ENCODE measurements at regions not wholly inside any gene's neighbourhood (a gene's known extent, or its start where the extent isn't known, plus 50 kb on each side); places are given as distances from the start of the nearest gene placed in this dataset.

- peak; percentile 60 for ATAC-seq
- no peak for TF ChIP-seq PATZ1 (CRISPR knock-in tag; IDR thresholded peaks at IDR 0.05; ENCODE audit: borderline replicate concordance)
- TF ChIP-seq OSR1 (CRISPR knock-in tag; IDR thresholded peaks at IDR 0.05), result no peak
- no peak for TF ChIP-seq ZFP3 (CRISPR knock-in tag; IDR thresholded peaks at IDR 0.05)
- no peak for TF ChIP-seq RARB (CRISPR knock-in tag; IDR thresholded peaks at IDR 0.05)
- TF ChIP-seq POU6F1 (CRISPR knock-in tag; IDR thresholded peaks at IDR 0.05; ENCODE audit: borderline replicate concordance, low read depth), result no peak
- TF ChIP-seq CREB5 (CRISPR knock-in tag; IDR thresholded peaks at IDR 0.05; ENCODE audit: low read depth), result no peak
- TF ChIP-seq TSHZ2 (CRISPR knock-in tag; IDR thresholded peaks at IDR 0.05), result no peak
- TF ChIP-seq CSRNP3 (CRISPR knock-in tag; IDR thresholded peaks at IDR 0.05), result no peak
- no peak for TF ChIP-seq ZNF70 (CRISPR knock-in tag; IDR thresholded peaks at IDR 0.05)
- no peak for TF ChIP-seq ESRRG (CRISPR knock-in tag; IDR thresholded peaks at IDR 0.05)
- no peak for TF ChIP-seq GLIS3 (CRISPR knock-in tag; IDR thresholded peaks at IDR 0.05)
- no peak for TF ChIP-seq SNAI2 (CRISPR knock-in tag; IDR thresholded peaks at IDR 0.05)
- no peak for TF ChIP-seq ARNTL (CRISPR knock-in tag; IDR thresholded peaks at IDR 0.05; ENCODE audit: borderline replicate concordance, low read depth)
- TF ChIP-seq PPARA (CRISPR knock-in tag; IDR thresholded peaks at IDR 0.05; ENCODE audit: borderline replicate concordance), result no peak
- TF ChIP-seq TOX (CRISPR knock-in tag; IDR thresholded peaks at IDR 0.05; ENCODE audit: borderline replicate concordance), result no peak
- TF ChIP-seq ZC3H10 (CRISPR knock-in tag; IDR thresholded peaks at IDR 0.05), result no peak
- no peak for TF ChIP-seq ZFP30 (CRISPR knock-in tag; IDR thresholded peaks at IDR 0.05)
- no peak for TF ChIP-seq BACH2 (CRISPR knock-in tag; IDR thresholded peaks at IDR 0.05; ENCODE audit: borderline replicate concordance)
Observed at GRCh38 chr13:34570698-34571353, 371.2 kb upstream of the NBEA start.

- ATAC-seq, result no peak
- TF ChIP-seq ESRRG (CRISPR knock-in tag; IDR thresholded peaks at IDR 0.05) (no peak), TCF4 (CRISPR knock-in tag; IDR thresholded peaks at IDR 0.05; ENCODE audit: borderline replicate concordance) (no peak), BACH2 (CRISPR knock-in tag; IDR thresholded peaks at IDR 0.05; ENCODE audit: borderline replicate concordance) (no peak), CSDC2 (CRISPR knock-in tag; IDR thresholded peaks at IDR 0.05) (no peak), ARNTL (CRISPR knock-in tag; IDR thresholded peaks at IDR 0.05; ENCODE audit: borderline replicate concordance, low read depth) (no peak), ISL1 (CRISPR knock-in tag; IDR thresholded peaks at IDR 0.05) (no peak), ZNF8 (CRISPR knock-in tag; IDR thresholded peaks at IDR 0.05) (no peak), SNAI2 (CRISPR knock-in tag; IDR thresholded peaks at IDR 0.05) (no peak), PATZ1 (CRISPR knock-in tag; IDR thresholded peaks at IDR 0.05; ENCODE audit: borderline replicate concordance) (no peak), PPARA (CRISPR knock-in tag; IDR thresholded peaks at IDR 0.05; ENCODE audit: borderline replicate concordance) (no peak), ZC3H10 (CRISPR knock-in tag; IDR thresholded peaks at IDR 0.05) (no peak), POU6F1 (CRISPR knock-in tag; IDR thresholded peaks at IDR 0.05; ENCODE audit: borderline replicate concordance, low read depth) (no peak), RARB (CRISPR knock-in tag; IDR thresholded peaks at IDR 0.05) (no peak), ZFP3 (CRISPR knock-in tag; IDR thresholded peaks at IDR 0.05) (no peak), CSRNP3 (CRISPR knock-in tag; IDR thresholded peaks at IDR 0.05) (no peak), ZFP30 (CRISPR knock-in tag; IDR thresholded peaks at IDR 0.05) (no peak), OSR1 (CRISPR knock-in tag; IDR thresholded peaks at IDR 0.05) (no peak)
Observed at GRCh38 chr13:34571716-34572115, 370.4 kb upstream of the NBEA start.

Data from SK-N-SH treated with all-trans-retinoic acid at 6 μM for 48 hours (cell line).